GM21447 (cell line): ENCODE measurements at regions not wholly inside any gene's neighbourhood (a gene's known extent, or its start where the extent isn't known, plus 50 kb on each side); places are given as distances from the start of the nearest gene placed in this dataset.
"Not testable (repeated sequence)": the region's sequence is repeated elsewhere in the genome, so short reads cannot be mapped to it uniquely, and the experiment has no call there.

Experiments used
- ATAC-seq: cut with Tn5 transposase; IDR thresholded peaks from one replicate; pipeline ENCODE4 v1.9.1; 2021; ENCODE audit not compliant: unreplicated experiment

- ATAC-seq, result no peak
These were observed 167.1 kb upstream of the FUT9 start for GRCh38 chr6:95848717-95849116.

DNA sequence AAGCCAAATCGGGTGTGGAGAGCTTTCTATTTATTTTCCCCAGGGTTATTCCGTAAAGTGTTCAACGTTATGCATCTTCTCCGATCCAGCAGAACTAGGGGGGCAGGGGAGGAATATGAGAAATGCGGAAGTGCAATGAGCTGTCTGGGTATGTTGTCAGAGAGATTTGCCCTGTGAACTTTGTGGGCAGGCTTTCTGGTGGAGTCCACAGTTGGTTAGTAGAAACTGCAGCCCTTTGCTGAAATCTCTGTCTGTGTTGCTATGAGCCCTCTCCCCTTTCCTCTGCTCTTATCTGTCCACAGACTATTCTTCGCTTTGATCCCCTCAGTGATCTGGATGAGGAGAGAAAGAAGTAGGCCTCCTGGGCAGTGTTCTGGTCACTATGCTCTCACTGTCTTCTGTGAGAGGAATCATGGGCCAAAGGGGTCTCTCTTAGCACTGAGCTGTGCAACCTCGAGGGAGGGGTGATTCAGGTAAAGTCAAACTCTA, 158.9 kb upstream of the FUT9 start:
- ATAC-seq, result no peak

- ATAC-seq, result no peak
These were observed 149.9 kb upstream of the FUT9 start for GRCh38 chr6:95865857-95866256.

DNA sequence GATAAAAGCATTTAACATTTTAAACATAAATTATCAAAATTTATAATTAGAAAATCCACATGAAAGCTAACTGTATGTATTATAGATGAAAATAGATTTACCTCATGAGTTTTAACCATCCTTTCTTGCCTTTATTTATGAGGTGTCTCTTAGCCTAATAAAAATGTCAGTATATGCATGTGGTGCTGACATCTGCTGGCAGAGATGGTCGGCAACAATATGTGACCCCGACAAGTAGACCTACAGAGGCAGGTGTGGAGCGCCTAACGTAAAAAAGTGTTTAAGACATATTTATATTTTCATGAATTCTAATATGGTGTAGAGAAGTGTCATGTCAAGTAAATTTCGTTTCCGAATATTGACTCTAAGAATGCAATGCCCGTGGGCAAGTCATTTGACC, 149.0 kb upstream of the FUT9 start:
- ATAC-seq, result peak; percentile 53

- no peak for ATAC-seq
These were observed 148.6 kb upstream of the FUT9 start for GRCh38 chr6:95867205-95867604.

DNA sequence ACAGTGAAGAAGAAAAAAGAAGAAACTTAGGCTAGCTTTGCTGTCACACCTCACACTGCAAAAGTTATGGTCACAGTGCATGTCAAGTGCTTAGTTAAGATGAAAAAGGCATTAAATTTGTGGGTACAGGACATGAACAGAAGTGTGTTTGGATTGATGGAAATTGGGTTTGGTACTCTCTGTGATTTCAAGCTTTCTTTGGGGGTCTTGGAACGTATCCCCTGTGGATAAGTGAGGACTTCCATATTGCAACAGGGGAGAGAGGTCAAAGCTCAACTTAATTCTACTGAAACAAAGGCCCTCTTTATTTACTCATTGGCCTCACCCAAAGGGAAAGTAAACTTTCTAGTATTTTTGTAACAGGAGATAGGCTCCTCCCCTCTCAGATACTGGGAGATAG, 138.3 kb upstream of the FUT9 start:
- no peak for ATAC-seq

GRCh38 chr6:95879856-95880255, 135.9 kb upstream of the FUT9 start:
- ATAC-seq, result no peak

DNA sequence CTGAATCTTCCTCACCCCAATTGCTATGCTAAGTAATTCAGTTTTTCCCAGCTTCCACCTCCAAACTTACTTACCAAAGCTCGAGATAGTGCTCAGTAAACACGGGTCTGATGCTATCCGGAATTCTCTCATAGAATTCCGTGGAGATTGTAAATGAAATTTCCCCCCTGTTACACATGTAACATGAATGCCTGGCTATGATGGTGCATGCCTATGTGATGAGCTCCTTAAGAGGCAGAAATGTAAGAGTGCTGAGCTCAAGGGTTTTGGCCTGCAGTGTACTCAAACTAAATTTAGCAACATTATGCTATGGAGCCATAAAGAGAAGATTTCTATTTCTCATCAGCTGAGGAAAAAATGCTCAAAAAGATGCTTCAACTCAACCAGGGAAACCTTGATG, 133.4 kb upstream of the FUT9 start:
- ATAC-seq, result no peak

GRCh38 chr6:95888711-95889110, 127.1 kb upstream of the FUT9 start:
- not testable (repeated sequence) for ATAC-seq

DNA sequence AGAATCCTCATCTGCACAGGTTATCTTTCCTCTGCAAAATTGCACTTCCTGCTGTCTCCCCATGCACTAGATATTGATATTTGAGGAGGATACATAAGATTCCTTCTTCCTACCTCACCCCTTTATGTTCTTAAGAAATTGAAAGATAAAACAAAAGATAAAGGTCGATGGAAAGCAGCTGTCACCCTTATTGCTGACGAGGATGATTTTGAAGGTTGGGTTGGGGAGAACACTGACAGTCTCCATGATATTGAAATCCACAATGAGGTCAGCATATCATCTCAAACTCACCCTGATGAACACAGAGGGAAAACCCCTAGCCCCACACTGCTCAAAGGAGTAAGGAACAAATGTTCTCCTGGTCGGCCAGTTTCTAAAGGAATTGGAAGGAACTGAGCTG, 110.6 kb upstream of the FUT9 start:
- ATAC-seq, result no peak

- ATAC-seq, result no peak
These were observed 98.7 kb upstream of the FUT9 start for GRCh38 chr6:95917034-95917433.

- ATAC-seq, result no peak
These were observed 92.3 kb upstream of the FUT9 start for GRCh38 chr6:95923518-95923917.

DNA sequence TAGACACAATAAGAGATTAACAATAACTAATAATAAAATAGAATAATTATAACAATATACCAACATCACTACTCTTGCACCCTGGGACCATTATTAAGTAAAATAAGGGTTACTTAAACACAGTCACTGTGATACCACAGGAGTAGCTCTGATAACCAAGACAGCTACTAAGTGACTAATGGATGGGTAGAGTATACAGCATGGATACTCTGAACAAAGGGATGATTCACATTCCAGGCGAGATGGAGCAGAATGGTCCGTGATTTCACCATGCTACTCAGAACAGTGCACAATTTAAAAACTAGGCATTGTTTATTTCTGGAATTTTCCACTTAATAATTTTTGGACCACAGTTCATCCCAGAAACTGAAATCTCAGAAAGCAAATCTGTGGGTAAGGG, 80.0 kb upstream of the FUT9 start:
- ATAC-seq, result no peak

- ATAC-seq, result no peak
These were observed 68.9 kb upstream of the FUT9 start for GRCh38 chr6:95946906-95947305.

DNA sequence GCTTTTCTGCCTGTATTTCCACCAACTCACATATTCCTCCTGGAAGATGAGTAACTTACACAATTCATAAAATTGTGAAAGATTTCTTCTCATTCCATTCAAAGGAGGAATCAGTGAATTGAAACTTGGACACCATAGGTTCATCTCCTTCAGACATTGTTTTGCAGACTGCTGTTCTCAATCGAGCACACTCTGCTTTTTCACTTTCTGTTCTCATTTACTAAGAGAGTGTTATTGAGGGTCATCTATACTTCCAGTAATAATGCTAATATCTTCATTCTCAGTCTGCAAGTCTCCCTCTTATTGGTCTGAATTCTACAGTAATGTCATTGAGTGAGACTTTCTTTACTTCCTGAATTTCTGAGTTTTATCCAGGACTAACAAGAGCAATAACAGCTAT, 67.5 kb upstream of the FUT9 start:
- ATAC-seq, result no peak

- ATAC-seq, result no peak
These were observed 65.8 kb upstream of the FUT9 start for GRCh38 chr6:95949985-95950384.

DNA sequence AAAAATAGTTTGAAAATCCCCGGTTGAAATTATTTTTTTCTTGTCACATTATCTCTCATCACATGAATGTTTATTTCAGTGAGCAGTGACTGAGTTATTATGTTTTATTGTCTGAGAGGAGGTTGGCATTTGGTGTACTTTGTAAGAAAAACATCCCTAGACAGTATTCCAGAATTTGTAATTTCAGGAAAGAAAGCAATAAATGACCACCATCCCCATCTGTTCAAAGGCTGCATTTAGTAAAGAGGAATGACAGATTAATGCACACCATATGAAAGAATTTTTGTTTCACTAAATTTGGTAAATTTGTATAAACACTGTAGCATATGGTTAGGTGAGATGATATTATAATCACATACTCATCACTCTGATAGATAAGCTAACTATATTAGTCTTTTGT, 57.1 kb upstream of the FUT9 start:
- ATAC-seq, result no peak

DNA sequence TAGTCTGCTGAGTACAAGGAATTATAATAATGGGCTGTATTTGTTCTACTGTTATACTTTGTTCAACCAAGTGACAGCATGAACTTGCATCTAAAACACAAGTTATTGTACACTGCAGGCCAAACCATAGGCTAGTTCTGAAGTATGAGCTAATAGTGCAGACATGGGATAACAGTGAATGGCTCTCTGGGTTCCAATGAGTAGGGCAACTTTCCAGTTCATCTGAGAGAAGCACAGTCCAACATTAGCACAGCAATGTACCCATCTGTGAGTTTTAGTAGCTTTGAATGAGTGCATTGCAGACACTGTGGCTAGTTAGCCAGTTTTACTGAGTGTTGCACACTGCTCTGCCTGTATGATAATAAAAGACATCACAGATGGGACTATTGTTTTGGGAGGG, 56.5 kb upstream of the FUT9 start:
- ATAC-seq, result no peak
